T-cell (primary cell): ENCODE measurements at regions not wholly inside any gene's neighbourhood (a gene's known extent, or its start where the extent isn't known, plus 50 kb on each side); places are given as distances from the start of the nearest gene placed in this dataset.

Experiments used
- ATAC-seq, 4 experiments: fragments of 200-7000 bp in 3 of 4; fragments of 150-1000 bp in 1 of 4; cut with Tn5 transposase; replicated peaks in 1 of 4; 1 replicate in 3 of 4; 2 replicates in 1 of 4; pipeline ENCODE4 v1.10.0; 2021; ENCODE audit warnings: moderate library complexity in 3 of 4, mild to moderate bottlenecking in 2 of 4, moderate number of reproducible peaks in 1 of 4
- CTCF ChIA-PET, 2 donors: fragments of 300-600 bp; sonication (Branson Sonifier 250); formaldehyde crosslinking; loops; one replicate each; lab custom pipeline; 2022; ENCODE audit warnings: antibody characterized with exemption in 2 of 2; lab: Charles Lee
- POLR2A ChIA-PET, 2 donors: fragments of 300-600 bp; sonication (Branson Sonifier 250); formaldehyde crosslinking; loops; one replicate each; lab custom pipeline; 2022; ENCODE audit warnings: antibody characterized with exemption in 2 of 2; lab: Charles Lee
- DNase-seq, 35 experiments: peaks; one replicate each; pipeline versions ENCODE4 v3.0.0 to v3.0.0-alpha.2; 2013 to 2023
- H3K27ac ChIP-seq: one replicate; pipeline ENCODE4 v1.5.1; 2013; ENCODE audit warnings: low read length
- H3K27me3 ChIP-seq, 2 experiments: replicated peaks in 1 of 2; 1 replicate in 1 of 2; 2 replicates in 1 of 2; pipeline versions ENCODE4 v1.6.1 to v1.7.0; 2013; ENCODE audit warnings: low read length in 1 of 2, mixed read lengths in 1 of 2; ENCODE audit not compliant: control insufficient read depth in 2 of 2, insufficient read depth in 2 of 2; ENCODE audit errors: extremely low read depth in 1 of 2
- H3K36me3 ChIP-seq, 2 donors: 1 replicate in 1 of 2; 2 replicates in 1 of 2; pipeline versions ENCODE4 v1.6.1 to v1.7.0; 2013; ENCODE audit warnings: low read length in 1 of 2; ENCODE audit not compliant: control insufficient read depth in 2 of 2, insufficient read depth in 1 of 2; ENCODE audit errors: extremely low read depth in 1 of 2
- H3K4me1 ChIP-seq, 2 experiments: 1 replicate in 1 of 2; 2 replicates in 1 of 2; pipeline versions ENCODE4 v1.6.1 to v1.7.0; 2013; ENCODE audit warnings: low read length in 2 of 2, mixed read lengths in 1 of 2; ENCODE audit not compliant: insufficient read depth in 2 of 2, control insufficient read depth in 1 of 2; ENCODE audit errors: extremely low read depth in 1 of 2
- H3K4me3 ChIP-seq, 2 donors: 1 replicate in 1 of 2; 2 replicates in 1 of 2; pipeline versions ENCODE4 v1.5.1 to v1.7.0; 2013; ENCODE audit warnings: mild to moderate bottlenecking in 2 of 2, low read length in 1 of 2, moderate library complexity in 1 of 2; ENCODE audit not compliant: control insufficient read depth in 1 of 2; ENCODE audit errors: extremely low read depth in 1 of 2
- H3K9me3 ChIP-seq: 2 replicates; pipeline ENCODE4 v1.7.0; 2013
- H3K27ac Mint-ChIP-seq, 2 donors: one replicate each; pipeline ENCODE4 v1.8.0; 2020 to 2021; ENCODE audit warnings: mild to moderate bottlenecking in 2 of 2, mixed read lengths in 2 of 2
- H3K27me3 Mint-ChIP-seq, 2 donors: one replicate each; pipeline ENCODE4 v1.8.0; 2021 to 2022; ENCODE audit warnings: mixed read lengths in 2 of 2
- H3K36me3 Mint-ChIP-seq: one replicate; pipeline ENCODE4 v1.8.0; 2021; ENCODE audit warnings: mixed read lengths
- H3K4me1 Mint-ChIP-seq, 3 donors: one replicate each; pipeline ENCODE4 v1.8.0; 2020 to 2022; ENCODE audit warnings: mixed read lengths in 3 of 3, mild to moderate bottlenecking in 1 of 3
- H3K4me3 Mint-ChIP-seq, 3 donors: one replicate each; pipeline ENCODE4 v1.8.0; 2020 to 2022; ENCODE audit warnings: mild to moderate bottlenecking in 3 of 3, mixed read lengths in 3 of 3, moderate library complexity in 3 of 3
- H3K9me3 Mint-ChIP-seq, 3 donors: one replicate each; pipeline ENCODE4 v1.8.0; 2020 to 2022; ENCODE audit warnings: mixed read lengths in 3 of 3
- WGBS: methylation state at CpG from one replicate; pipeline ENCODE4 v1.1.5; 2013; ENCODE audit warnings: missing lambda C conversion rate; ENCODE audit not compliant: insufficient coverage; 5-methylcytosine and 5-hydroxymethylcytosine counted together

GRCh38 chr5:113776168-113776567, 262.7 kb downstream of the YTHDC2 start:
- no peak for DNase-seq
- no peak for ATAC-seq
- no peak overlapping the region for H3K27ac ChIP-seq
- no peaks in the 10 kb centered on the region for H3K36me3 ChIP-seq
- H3K9me3 ChIP-seq = no peaks in the 10 kb centered on the region
- ChIA-PET POLR2A (no interaction called here), CTCF (no interaction called here)
- no peak overlapping the region for H3K27ac Mint-ChIP-seq
- H3K4me3 Mint-ChIP-seq = no peak overlapping the region
- peaks cover 0 to 4% of the 10 kb centered on the region in 2 donors for H3K27me3 Mint-ChIP-seq
- H3K27me3 ChIP-seq = peaks cover 0 to 2% of the 10 kb centered on the region in 2 experiments
- H3K4me1 Mint-ChIP-seq = no peaks in the 10 kb centered on the region
- no peaks in the 10 kb centered on the region for H3K36me3 Mint-ChIP-seq
- no peak overlapping the region for H3K4me3 ChIP-seq
- no peaks in the 10 kb centered on the region for H3K9me3 Mint-ChIP-seq
- no CpG with 5 or more reads among the region's 5 CpGs for WGBS
- no peaks in the 10 kb centered on the region for H3K4me1 ChIP-seq

- H3K4me3 Mint-ChIP-seq = no peak overlapping the region
- peaks cover 0 to 2% of the 10 kb centered on the region in 2 experiments for H3K27me3 ChIP-seq
- no peaks in the 10 kb centered on the region for H3K9me3 Mint-ChIP-seq
- DNase-seq (no peak), ATAC-seq (no peak)
- no peaks in the 10 kb centered on the region for H3K36me3 Mint-ChIP-seq
- no peak overlapping the region for H3K27ac Mint-ChIP-seq
- no peaks in the 10 kb centered on the region for H3K4me1 Mint-ChIP-seq
- POLR2A ChIA-PET = no interaction called here
- H3K27me3 Mint-ChIP-seq = peaks cover 0 to 4% of the 10 kb centered on the region in 2 donors
- H3K4me1 ChIP-seq = no peaks in the 10 kb centered on the region
- H3K4me3 ChIP-seq = no peak overlapping the region
- no peak overlapping the region for H3K27ac ChIP-seq
- no peaks in the 10 kb centered on the region for H3K9me3 ChIP-seq
- CTCF ChIA-PET = no interaction called here
- H3K36me3 ChIP-seq = no peaks in the 10 kb centered on the region
- 44% methylated on average over 2 of the region's 5 CpGs for WGBS
These were observed 263.5 kb downstream of the YTHDC2 start for GRCh38 chr5:113776832-113777525.

- WGBS = 60% methylated on average over 3 of the region's 4 CpGs
These were observed 264.7 kb downstream of the YTHDC2 start for GRCh38 chr5:113778147-113778546.

GRCh38 chr5:113788141-113788655, 274.7 kb downstream of the YTHDC2 start:
- Mint-ChIP-seq H3K27me3 (peaks cover 0 to 6% of the 10 kb centered on the region in 2 donors), H3K27ac (no peak overlapping the region), H3K9me3 (peaks cover 0 to 9% (median 6%) of the 10 kb centered on the region in 3 donors), H3K36me3 (no peaks in the 10 kb centered on the region), H3K4me1 (no peaks in the 10 kb centered on the region), H3K4me3 (no peak overlapping the region)
- Histone ChIP-seq H3K27ac (no peak overlapping the region), H3K4me3 (no peak overlapping the region), H3K4me1 (no peaks in the 10 kb centered on the region), H3K27me3 (no peaks in the 10 kb centered on the region), H3K9me3 (no peaks in the 10 kb centered on the region), H3K36me3 (no peaks in the 10 kb centered on the region)
- 0% methylated on average over 1 of the region's 5 CpGs for WGBS
- ChIA-PET POLR2A (no interaction called here), CTCF (no interaction called here)
- ATAC-seq = no peak
- DNase-seq = no peak

More at GRCh38 chr5:113778147-113778546, 264.7 kb downstream of the YTHDC2 start:
- H3K9me3 ChIP-seq = no peaks in the 10 kb centered on the region
- Mint-ChIP-seq H3K36me3 (no peaks in the 10 kb centered on the region), H3K4me3 (no peak overlapping the region), H3K9me3 (no peaks in the 10 kb centered on the region), H3K27ac (no peak overlapping the region), H3K27me3 (peaks cover 0 to 4% of the 10 kb centered on the region in 2 donors), H3K4me1 (no peaks in the 10 kb centered on the region)
- CTCF ChIA-PET = no interaction called here
- ATAC-seq (no peak), DNase-seq (no peak)
- H3K4me1 ChIP-seq = no peaks in the 10 kb centered on the region
- peaks cover 0 to 2% of the 10 kb centered on the region in 2 experiments for H3K27me3 ChIP-seq
- H3K36me3 ChIP-seq = no peaks in the 10 kb centered on the region
- POLR2A ChIA-PET = no interaction called here
- no peak overlapping the region for H3K4me3 ChIP-seq
- H3K27ac ChIP-seq = no peak overlapping the region

GRCh38 chr5:113789769-113790168, 276.3 kb downstream of the YTHDC2 start:
- ATAC-seq (no peak), DNase-seq (no peak)
- no peaks in the 10 kb centered on the region for H3K9me3 ChIP-seq
- ChIA-PET CTCF (no interaction called here), POLR2A (no interaction called here)
- H3K27ac Mint-ChIP-seq = no peak overlapping the region
- no peaks in the 10 kb centered on the region for H3K4me1 ChIP-seq
- H3K4me3 ChIP-seq = no peak overlapping the region
- no peaks in the 10 kb centered on the region for H3K36me3 ChIP-seq
- no peak overlapping the region for H3K27ac ChIP-seq
- WGBS = 81% methylated on average over 2 of the region's 3 CpGs
- peaks cover 0 to 9% (median 6%) of the 10 kb centered on the region in 3 donors for H3K9me3 Mint-ChIP-seq
- H3K4me1 Mint-ChIP-seq = no peaks in the 10 kb centered on the region
- H3K36me3 Mint-ChIP-seq = no peaks in the 10 kb centered on the region
- no peak overlapping the region for H3K4me3 Mint-ChIP-seq
- no peaks in the 10 kb centered on the region for H3K27me3 ChIP-seq
- peaks cover 0 to 6% of the 10 kb centered on the region in 2 donors for H3K27me3 Mint-ChIP-seq

- Histone ChIP-seq H3K36me3 (no peaks in the 10 kb centered on the region), H3K9me3 (no peaks in the 10 kb centered on the region), H3K4me1 (no peaks in the 10 kb centered on the region), H3K4me3 (no peak overlapping the region), H3K27ac (no peak overlapping the region), H3K27me3 (no peaks in the 10 kb centered on the region)
- ATAC-seq (no peak), DNase-seq (no peak)
- CTCF ChIA-PET = no interaction called here
- POLR2A ChIA-PET = no interaction called here
- no peaks in the 10 kb centered on the region for H3K36me3 Mint-ChIP-seq
- no peaks in the 10 kb centered on the region for H3K4me1 Mint-ChIP-seq
- peaks cover 0 to 5% (median 3%) of the 10 kb centered on the region in 3 donors for H3K9me3 Mint-ChIP-seq
- no peak overlapping the region for H3K4me3 Mint-ChIP-seq
- H3K27ac Mint-ChIP-seq = no peak overlapping the region
- WGBS = 80% methylated on average over 3 of the region's 4 CpGs
- peaks cover 0 to 3% of the 10 kb centered on the region in 2 donors for H3K27me3 Mint-ChIP-seq
These were observed 279.3 kb downstream of the YTHDC2 start for GRCh38 chr5:113792806-113793205.
